ENCODE measurements at regions not wholly inside any gene's neighbourhood (a gene's known extent, or its start where the extent isn't known, plus 50 kb on each side); places are given as distances from the start of the nearest gene placed in this dataset.

GRCh38 chr1:97976801-97977200 is 56.0 kb upstream of the DPYD start:
- DNase-seq (ENCODE audit: low spot score), result no peak

All from A172 (cell line).